NT2/D1 (cell line): ENCODE measurements at regions not wholly inside any gene's neighbourhood (a gene's known extent, or its start where the extent isn't known, plus 50 kb on each side); places are given as distances from the start of the nearest gene placed in this dataset.

Experiments used
- SUZ12 ChIP-seq: IDR thresholded peaks from 2 replicates; pipeline ENCODE4 v1.6.1; 2011; ENCODE audit not compliant: insufficient read length, insufficient read depth; ENCODE audit errors: extremely low read depth
- YY1 ChIP-seq: IDR thresholded peaks from 2 replicates; pipeline ENCODE4 v1.6.1; 2011; ENCODE audit not compliant: insufficient read length, insufficient read depth
- ZNF274 ChIP-seq: IDR thresholded peaks from 2 replicates; pipeline ENCODE4 v1.6.1; 2011; ENCODE audit warnings: mild to moderate bottlenecking, low read depth, low read length

GRCh38 chr4:62544428-62544827, 1344.3 kb downstream of the ADGRL3 start:
- TF ChIP-seq YY1 = no peak
- TF ChIP-seq SUZ12 = no peak
- TF ChIP-seq ZNF274 = no peak
